NCI-H1092 treated with DMSO at 0.1 percent for 48 hours (cell line): ENCODE measurements at regions not wholly inside any gene's neighbourhood (a gene's known extent, or its start where the extent isn't known, plus 50 kb on each side); places are given as distances from the start of the nearest gene placed in this dataset.

Source experiments
- DNase-seq: peaks from one replicate; lab custom pipeline; 2025; lab: John Stamatoyannopoulos, UW

GRCh38 chr9:82320566-82320965 is 332.0 kb downstream of the SPATA31D1 start:
- DNase-seq = no peak

DNA sequence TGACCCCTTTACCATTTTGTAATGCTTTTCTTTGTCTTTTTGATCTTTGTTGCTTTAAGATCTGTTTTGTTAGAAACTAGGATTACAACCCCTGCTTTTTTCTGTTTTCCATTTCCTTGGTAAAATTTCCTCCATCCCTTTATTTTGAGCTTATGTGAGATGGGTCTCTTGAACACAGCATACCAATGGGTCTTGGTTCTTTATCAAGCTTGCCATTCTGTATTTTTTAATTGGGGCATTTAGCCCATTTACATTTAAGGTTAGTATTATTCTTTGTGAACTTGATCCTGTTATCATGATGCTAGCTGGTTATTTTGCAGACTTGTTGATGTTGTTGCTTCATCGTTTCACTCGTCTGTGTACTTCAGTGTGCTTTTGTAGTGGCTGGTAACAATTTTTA is 337.3 kb downstream of the SPATA31D1 start:
- DNase-seq = no peak

DNA sequence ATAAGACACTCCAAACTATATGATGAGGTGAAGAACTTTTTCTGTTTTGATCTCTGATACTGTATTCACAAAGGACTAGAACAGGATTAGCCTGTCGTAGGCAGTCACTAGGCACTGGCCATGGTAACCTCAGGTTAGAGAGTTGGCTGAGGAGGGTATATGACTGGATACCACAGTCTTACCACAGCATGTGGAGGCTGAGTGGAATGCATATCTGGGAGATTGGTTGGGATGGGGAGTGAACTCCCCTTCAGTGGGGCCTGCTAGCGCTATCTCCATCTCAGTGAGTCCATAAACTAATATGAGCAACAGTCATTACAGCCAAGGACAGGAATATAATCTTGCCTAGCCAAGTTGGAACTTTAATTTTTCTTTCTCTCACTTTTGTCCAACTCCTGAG is 339.1 kb downstream of the SPATA31D1 start:
- DNase-seq = no peak

GRCh38 chr9:82331079-82331478 is 342.5 kb downstream of the SPATA31D1 start:
- no peak for DNase-seq

DNA sequence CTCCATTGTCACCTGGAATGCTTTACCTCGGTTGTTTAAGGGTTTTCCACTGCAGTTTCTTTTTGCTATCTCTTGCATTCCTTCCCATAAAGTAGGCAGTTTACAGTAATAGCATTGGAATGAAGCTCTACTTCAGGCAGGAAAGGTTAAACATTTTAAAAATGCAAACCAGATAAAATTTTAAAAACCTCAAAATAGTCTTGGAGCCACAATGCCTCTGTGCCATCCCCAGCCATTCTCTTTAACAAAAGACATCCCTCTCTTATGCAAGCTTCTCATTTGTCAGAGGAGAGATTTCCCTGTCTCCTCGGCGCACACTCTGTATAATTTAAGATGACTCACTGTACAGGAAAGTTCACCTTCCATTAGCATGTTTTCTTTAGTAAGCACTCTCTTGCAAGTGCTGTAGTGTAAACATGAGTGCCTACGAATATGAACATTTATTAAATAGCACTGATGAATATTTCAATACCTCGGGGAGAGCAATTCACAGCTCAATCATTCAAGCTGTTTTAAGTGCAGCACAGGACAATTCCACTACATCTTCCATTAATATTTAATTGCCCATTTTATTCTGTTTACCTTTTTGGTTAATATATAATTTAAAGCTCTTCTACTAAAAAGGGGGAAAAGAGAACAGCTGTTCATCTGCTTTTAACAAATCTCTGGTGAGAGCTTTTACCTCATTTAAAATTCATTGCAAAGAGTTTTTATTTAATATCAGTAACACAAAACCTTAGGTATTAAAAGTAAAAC is 343.6 kb downstream of the SPATA31D1 start:
- peak; percentile 40 for DNase-seq

GRCh38 chr9:82332774-82333152 is 344.2 kb downstream of the SPATA31D1 start:
- no peak for DNase-seq

DNA sequence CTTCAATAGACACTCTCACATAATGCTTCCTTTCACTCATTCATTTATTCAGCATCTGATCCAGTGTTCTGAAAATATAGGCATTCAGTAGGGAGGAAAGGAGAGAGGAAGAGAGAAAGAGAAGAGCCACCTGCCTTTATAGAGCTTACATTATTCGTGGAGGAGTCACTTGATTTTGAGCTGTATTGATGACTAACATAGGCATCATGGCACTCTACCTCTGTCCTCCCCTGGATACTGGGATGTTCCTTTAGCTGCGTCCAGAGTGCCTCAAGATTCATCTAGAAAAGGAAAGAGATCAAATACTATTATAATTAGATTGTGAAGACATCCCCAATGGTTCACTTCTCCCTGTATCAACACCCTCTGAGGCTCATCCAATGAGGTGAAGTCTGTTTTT is 345.1 kb downstream of the SPATA31D1 start:
- no peak for DNase-seq

- DNase-seq = no peak
Measured at GRCh38 chr9:82334286-82334685, 345.7 kb downstream of the SPATA31D1 start.

DNA sequence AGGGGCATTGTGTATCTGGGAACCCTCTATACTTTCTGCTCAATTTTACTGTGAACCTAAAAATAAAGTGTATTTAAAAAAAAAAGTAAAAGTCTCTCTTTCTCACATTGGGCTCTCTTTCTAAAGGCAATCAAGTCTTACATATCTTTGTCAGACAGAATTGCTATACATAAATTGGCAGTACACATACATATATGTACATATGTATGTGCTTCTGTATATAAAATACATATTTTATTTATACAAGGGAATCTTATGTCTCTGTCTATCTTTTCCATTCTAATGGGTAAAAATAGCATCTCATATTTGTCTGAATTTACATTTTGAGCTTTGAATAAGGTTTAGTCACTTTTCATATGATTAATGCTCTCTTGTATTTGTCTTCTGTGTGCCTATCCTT is 348.8 kb downstream of the SPATA31D1 start:
- DNase-seq = no peak

DNA sequence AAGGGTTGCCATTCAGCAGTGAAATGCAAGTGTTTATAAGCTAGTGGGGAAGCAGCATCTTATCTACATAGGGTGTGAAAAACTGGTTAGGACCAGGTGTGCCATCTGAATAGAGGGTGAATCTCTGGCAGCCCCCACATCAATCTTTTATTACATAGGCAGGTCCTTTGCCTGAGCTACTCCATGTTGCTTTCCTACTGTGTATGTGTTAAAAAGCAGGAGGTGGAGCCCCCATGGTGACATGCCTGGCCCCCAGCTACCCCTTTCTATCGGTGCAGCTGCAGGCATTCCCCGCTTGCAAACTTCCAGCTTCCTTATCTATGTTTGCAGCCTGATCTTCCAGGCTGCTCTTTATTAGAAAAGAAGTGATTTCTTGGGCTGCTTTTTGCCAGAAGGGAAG is 353.5 kb downstream of the SPATA31D1 start:
- DNase-seq = no peak

- no peak for DNase-seq
Measured at GRCh38 chr9:82346040-82346439, 357.5 kb downstream of the SPATA31D1 start.

DNA sequence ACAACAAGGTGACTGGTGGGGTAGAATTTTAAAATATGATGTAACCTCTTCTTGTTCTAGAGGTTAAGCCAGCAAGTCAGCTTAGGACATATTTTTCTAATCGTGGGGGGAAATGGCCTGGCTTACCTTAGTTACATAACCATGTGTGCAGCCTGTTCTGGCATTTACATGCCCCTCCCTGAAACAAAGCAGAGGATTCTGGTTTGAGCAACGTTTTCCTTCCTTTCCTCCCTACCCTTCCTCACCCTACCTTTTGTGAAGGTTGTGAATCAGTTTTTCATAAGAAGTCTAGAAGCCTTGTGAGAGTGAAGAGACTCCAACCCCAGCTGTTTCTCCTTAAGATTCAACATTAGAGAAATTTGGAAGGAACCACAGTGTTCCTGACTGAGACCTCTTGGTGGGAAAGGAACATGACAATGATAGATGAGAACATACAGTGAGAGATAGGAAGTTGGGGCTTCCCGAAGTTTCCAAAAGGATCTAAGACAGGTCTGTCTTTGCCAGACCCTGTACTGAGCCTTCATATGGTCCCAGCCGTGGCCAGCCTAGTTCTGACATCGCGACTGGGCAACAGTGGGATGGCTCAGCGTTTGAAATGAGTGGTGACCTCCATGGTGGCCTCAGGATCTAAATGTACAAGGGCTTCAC is 365.2 kb downstream of the SPATA31D1 start:
- no peak for DNase-seq

DNA sequence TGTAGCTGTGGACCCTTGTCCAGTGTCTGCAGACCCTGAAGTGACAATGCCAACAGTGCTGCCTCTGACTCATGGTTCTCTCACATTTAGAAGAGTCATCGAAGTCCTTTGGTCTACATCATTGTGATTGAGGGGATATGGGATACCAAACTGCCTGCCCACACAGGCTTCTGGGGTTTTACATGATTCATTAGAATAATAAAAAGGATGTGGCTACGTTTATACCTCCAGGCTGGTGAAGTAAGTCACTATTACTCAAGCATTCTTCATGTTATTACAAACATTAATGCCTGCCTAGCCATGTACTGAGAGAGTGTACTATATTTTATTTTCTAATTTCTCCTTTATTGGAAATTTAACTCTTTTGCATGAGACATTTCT is 365.7 kb downstream of the SPATA31D1 start:
- DNase-seq = no peak

- DNase-seq = no peak
Measured at GRCh38 chr9:82356131-82356530, 367.6 kb downstream of the SPATA31D1 start.

- DNase-seq = no peak
Measured at GRCh38 chr9:82356871-82357270, 368.3 kb downstream of the SPATA31D1 start.

DNA sequence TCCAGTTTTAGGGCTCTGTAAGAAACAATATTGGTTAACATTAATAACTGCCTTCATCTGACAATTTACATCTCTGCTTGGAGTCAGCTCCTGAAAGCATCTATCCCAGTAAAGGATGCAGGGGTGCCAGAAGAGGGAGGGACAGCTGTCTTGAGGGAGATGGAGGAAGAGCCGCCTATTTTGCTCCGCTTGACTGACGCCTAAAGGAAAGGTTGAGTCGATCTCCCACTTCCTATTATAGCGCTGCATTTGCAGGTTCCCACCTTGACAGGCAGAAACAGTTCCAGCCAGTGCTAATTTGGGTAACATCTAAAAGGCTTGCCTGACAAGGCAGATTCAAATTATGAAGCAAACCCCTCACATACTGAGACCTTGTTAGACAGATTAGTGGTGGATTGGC is 374.6 kb downstream of the SPATA31D1 start:
- peak; percentile 42 for DNase-seq

DNA sequence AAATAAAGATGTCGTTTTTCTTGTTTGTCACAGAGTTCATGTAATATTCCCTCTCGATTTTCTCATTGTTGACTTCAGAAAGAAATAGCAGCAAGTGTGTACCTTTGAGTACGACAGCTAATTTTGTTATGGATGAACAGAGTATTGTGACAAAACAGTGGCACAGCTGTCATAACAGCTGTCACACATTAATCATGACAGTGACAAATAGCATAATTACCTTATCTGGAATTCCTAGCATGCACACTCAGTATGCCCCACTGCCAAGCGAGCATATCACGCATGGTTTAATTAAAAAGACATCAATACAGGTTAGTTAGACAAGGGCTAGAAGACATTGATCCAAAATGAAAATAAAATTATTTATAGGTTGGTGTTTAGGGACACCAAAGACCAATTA is 375.1 kb downstream of the SPATA31D1 start:
- no peak for DNase-seq

DNA sequence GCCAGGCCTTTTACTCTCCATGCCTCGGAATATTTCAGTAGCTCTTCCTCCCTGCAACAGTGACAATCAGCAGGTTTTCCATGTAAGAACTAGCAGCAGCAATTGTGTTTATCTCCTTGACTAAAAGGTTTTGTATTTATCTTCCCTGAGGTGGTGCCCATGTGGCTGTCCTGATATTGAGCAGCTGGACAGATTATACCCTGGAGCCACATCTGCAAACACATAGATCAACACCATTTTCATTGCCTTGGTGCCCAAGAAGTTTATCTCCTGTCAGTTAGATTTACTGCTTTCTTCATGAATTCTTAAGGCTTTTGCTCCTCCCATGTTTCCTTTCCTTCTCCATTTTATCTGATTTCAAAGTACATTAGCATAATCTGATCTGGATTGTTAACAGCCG is 378.4 kb downstream of the SPATA31D1 start:
- DNase-seq = no peak

DNA sequence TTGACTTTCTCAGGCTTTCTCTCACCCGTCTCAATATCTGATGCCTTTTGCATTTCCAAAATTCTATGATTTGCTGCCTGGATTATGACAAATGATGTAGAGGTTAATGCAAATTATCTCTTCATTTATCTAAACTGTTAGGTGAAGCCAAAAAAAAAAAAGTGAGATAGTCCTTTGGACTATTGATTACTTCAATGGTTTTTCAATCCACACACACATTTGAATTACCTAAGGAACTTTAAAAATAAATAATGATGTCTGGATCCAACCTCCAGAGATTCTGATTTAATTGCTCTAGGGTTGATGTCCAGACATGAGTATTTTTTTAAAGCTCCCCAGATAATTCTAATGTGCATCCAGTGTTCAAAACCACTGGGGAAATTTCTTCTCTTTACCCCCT is 379.4 kb downstream of the SPATA31D1 start:
- DNase-seq = no peak

- DNase-seq = no peak
Measured at GRCh38 chr9:82369251-82369945, 380.8 kb downstream of the SPATA31D1 start.

DNA sequence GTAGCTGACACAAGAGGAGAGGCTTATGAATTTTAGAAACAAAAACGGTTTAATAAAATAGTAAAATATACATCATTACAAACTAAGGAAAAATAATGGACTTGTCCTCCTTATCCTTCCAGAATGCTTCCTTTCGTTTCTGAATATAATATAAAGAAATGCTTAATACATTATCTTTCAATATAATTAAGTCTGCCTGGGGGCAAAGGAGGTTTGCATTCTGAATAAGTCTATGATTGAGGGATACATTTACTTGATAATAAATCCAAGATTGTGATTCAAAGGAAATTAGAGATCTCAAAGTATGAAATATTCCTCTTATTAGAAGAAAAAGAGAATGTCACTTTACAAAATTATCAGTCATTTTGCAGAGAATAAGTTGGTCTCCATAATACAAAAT is 386.5 kb downstream of the SPATA31D1 start:
- DNase-seq = no peak

DNA sequence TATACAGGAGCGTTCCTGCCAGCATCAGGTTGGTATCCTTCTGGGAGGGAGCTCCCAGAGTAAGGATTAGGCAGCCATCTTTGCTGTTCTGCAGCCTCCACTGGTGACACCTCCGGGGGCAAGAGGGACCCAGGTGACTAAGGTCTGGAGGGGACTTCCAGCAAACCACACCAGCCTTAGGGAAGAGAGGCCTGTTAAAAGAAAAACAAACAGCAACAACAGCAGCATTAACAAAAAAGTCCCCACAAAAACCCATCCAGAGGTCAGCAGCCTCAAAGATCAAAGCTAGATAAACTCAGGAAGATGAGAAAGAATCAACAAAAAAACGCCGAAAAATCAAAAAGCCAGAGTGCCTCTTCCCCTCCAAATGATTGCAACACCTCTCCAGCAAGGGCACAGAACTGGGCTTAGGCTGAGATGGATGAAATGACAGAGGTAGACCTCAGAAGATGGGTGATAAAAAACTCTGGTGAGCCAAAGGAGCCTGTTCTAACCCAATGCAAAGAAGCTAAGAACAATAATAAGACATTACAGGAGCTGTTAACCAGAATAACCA is 388.2 kb downstream of the SPATA31D1 start:
- no peak for DNase-seq
